Hematopoietic multipotent progenitor cell treated with erythropoietin and hydrocortisone succinate and interleukin-3 and kit ligand, for 6 days (in vitro differentiated cells): ENCODE measurements at regions not wholly inside any gene's neighbourhood (a gene's known extent, or its start where the extent isn't known, plus 50 kb on each side); places are given as distances from the start of the nearest gene placed in this dataset.
A peak's percentile ranks its signal among the peaks of the same experiment; 100 is the strongest.

Experiments used
- DNase-seq: peaks from one replicate; pipeline ENCODE4 v3.0.0-alpha.2; 2015

- no peak for DNase-seq
These were observed 804.2 kb upstream of the SLITRK1 start for GRCh38 chr13:84686458-84686857.

GRCh38 chr13:84684804-84685203 is 802.5 kb upstream of the SLITRK1 start:
- no peak for DNase-seq

- DNase-seq, result no peak
These were observed 801.9 kb upstream of the SLITRK1 start for GRCh38 chr13:84684048-84684662.

GRCh38 chr13:84683448-84683847 is 801.2 kb upstream of the SLITRK1 start:
- DNase-seq, result no peak

- DNase-seq, result no peak
These were observed 795.6 kb upstream of the SLITRK1 start for GRCh38 chr13:84677836-84678235.

- no peak for DNase-seq
These were observed 790.3 kb upstream of the SLITRK1 start for GRCh38 chr13:84672616-84673015.

GRCh38 chr13:84670245-84670644 is 788.0 kb upstream of the SLITRK1 start:
- no peak for DNase-seq

GRCh38 chr13:84668637-84669036 is 786.4 kb upstream of the SLITRK1 start:
- no peak for DNase-seq

GRCh38 chr13:84662491-84662890 is 780.2 kb upstream of the SLITRK1 start:
- no peak for DNase-seq

GRCh38 chr13:84661718-84662117 is 779.4 kb upstream of the SLITRK1 start:
- no peak for DNase-seq

- peak; percentile 9 for DNase-seq
These were observed 777.0 kb upstream of the SLITRK1 start for GRCh38 chr13:84659359-84659661.

GRCh38 chr13:84658491-84659358 is 776.5 kb upstream of the SLITRK1 start:
- DNase-seq, result no peak

- DNase-seq, result peak; percentile 46
These were observed 773.4 kb upstream of the SLITRK1 start for GRCh38 chr13:84655677-84656076.

- DNase-seq, result no peak
These were observed 772.5 kb upstream of the SLITRK1 start for GRCh38 chr13:84654654-84655275.

- DNase-seq, result no peak
These were observed 771.8 kb upstream of the SLITRK1 start for GRCh38 chr13:84653915-84654534.

GRCh38 chr13:84651705-84652104 is 769.4 kb upstream of the SLITRK1 start:
- no peak for DNase-seq

GRCh38 chr13:84651288-84651687 is 769.0 kb upstream of the SLITRK1 start:
- DNase-seq, result no peak

- DNase-seq, result no peak
These were observed 767.6 kb upstream of the SLITRK1 start for GRCh38 chr13:84649853-84650252.

GRCh38 chr13:84648069-84648640 is 765.9 kb upstream of the SLITRK1 start:
- DNase-seq, result peak; percentile 20

- no peak for DNase-seq
These were observed 764.7 kb upstream of the SLITRK1 start for GRCh38 chr13:84646957-84647356.

- DNase-seq, result no peak
These were observed 763.1 kb upstream of the SLITRK1 start for GRCh38 chr13:84645196-84646012.

- no peak for DNase-seq
These were observed 759.2 kb upstream of the SLITRK1 start for GRCh38 chr13:84641491-84641890.
